ENCODE measurements at regions not wholly inside any gene's neighbourhood (a gene's known extent, or its start where the extent isn't known, plus 50 kb on each side); places are given as distances from the start of the nearest gene placed in this dataset.
A peak's percentile ranks its signal among the peaks of the same experiment; 100 is the strongest.

DNA sequence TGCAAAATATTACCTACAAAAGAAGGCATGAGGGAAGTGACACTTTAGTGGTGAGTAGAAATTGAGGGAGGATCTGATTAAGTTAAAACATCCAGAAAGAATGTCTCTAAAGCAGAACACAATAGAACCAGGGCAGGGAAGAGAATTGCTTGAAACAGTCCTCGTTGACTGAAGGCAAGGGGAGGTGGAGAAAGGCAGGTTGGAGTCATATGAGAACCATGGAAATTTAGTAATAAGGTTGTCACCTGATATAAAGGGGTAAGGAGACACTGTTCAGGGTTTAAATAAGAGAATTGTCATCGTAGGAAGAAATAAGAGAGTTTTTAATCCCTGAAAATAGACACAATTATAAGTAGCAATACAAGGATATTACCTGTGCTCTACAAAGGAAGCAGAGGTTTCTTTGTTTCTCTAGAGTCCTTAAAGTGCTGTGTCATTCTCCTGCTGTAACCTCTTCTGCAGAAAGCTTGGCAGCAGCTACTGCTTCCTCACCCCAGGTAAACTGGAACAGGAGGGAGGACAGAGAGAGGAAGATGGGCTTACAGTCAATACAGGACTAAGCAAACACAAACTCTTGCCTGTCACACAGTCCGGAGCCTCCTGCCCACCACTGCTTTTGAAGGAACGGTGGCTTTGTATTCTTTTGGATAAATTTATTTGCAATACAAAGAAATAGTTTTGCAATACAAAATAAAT, 258.4 kb downstream of the PPARGC1A start:
- H3K27ac ChIP-seq = no peak overlapping the region
- no peaks in the 10 kb centered on the region for H3K27me3 ChIP-seq
- TF ChIP-seq, protein P1, sequence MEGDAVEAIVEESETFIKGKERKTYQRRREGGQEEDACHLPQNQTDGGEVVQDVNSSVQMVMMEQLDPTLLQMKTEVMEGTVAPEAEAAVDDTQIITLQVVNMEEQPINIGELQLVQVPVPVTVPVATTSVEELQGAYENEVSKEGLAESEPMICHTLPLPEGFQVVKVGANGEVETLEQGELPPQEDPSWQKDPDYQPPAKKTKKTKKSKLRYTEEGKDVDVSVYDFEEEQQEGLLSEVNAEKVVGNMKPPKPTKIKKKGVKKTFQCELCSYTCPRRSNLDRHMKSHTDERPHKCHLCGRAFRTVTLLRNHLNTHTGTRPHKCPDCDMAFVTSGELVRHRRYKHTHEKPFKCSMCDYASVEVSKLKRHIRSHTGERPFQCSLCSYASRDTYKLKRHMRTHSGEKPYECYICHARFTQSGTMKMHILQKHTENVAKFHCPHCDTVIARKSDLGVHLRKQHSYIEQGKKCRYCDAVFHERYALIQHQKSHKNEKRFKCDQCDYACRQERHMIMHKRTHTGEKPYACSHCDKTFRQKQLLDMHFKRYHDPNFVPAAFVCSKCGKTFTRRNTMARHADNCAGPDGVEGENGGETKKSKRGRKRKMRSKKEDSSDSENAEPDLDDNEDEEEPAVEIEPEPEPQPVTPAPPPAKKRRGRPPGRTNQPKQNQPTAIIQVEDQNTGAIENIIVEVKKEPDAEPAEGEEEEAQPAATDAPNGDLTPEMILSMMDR (IDR thresholded peaks at IDR 0.05) = no peak
- no peak for TF ChIP-seq POLR2A (IDR thresholded peaks at IDR 0.05)
- H3K4me1 ChIP-seq = no peaks in the 10 kb centered on the region
- H3K4me3 ChIP-seq = no peak overlapping the region
- no peaks in the 10 kb centered on the region for H3K36me3 ChIP-seq
- DNase-seq = no peak
- H3K9me3 ChIP-seq = no peaks in the 10 kb centered on the region

DNA sequence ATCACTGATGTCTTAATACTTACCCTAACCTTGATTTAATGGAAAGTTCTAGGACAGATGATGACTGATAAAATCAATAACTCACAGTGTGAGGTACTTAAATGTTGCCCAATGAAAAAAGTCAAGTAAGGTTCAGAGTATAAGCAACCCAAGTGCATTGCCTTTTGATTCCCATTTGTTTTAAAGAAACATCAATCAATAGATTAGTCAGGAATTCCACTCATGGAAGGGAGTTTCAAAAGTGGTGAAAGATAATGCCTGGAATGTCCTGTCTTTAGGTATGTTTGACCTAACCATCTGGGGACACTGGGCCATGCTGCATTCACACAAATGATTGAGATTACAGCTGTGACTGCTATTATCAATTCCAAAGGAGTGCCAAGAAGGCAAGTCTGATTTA, 259.7 kb downstream of the PPARGC1A start:
- no peaks in the 10 kb centered on the region for H3K9me3 ChIP-seq
- TF ChIP-seq, protein P1 (IDR thresholded peaks at IDR 0.05) = no peak
- no peak for TF ChIP-seq POLR2A (IDR thresholded peaks at IDR 0.05)
- no peaks in the 10 kb centered on the region for H3K4me1 ChIP-seq
- no peak overlapping the region for H3K27ac ChIP-seq
- DNase-seq = no peak
- H3K36me3 ChIP-seq = no peaks in the 10 kb centered on the region
- no peaks in the 10 kb centered on the region for H3K27me3 ChIP-seq
- H3K4me3 ChIP-seq = no peak overlapping the region

DNA sequence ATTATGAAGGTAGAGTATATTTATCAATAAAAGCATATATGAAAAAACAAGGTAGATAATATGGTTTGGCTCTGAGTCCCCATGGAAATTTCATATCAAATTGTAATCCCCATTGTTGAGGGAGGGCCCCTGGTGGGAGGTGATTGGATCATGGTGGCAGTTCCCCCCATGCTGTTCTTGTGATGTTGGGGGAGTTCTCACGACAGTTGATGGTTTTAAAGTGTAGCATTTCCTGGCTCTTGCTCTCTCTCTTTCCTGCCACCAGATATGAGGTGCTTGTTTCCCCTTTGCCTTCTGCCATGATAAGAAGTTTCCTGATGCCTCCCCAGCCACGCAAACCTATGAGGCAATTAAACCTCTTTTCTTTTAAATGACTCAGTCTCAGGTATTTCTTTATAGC, 260.4 kb downstream of the PPARGC1A start:
- Histone ChIP-seq H3K27me3 (no peaks in the 10 kb centered on the region), H3K36me3 (no peaks in the 10 kb centered on the region), H3K27ac (no peak overlapping the region), H3K9me3 (no peaks in the 10 kb centered on the region), H3K4me1 (no peaks in the 10 kb centered on the region), H3K4me3 (no peak overlapping the region)
- no peak for DNase-seq
- TF ChIP-seq, protein P1 (IDR thresholded peaks at IDR 0.05) = no peak

DNA sequence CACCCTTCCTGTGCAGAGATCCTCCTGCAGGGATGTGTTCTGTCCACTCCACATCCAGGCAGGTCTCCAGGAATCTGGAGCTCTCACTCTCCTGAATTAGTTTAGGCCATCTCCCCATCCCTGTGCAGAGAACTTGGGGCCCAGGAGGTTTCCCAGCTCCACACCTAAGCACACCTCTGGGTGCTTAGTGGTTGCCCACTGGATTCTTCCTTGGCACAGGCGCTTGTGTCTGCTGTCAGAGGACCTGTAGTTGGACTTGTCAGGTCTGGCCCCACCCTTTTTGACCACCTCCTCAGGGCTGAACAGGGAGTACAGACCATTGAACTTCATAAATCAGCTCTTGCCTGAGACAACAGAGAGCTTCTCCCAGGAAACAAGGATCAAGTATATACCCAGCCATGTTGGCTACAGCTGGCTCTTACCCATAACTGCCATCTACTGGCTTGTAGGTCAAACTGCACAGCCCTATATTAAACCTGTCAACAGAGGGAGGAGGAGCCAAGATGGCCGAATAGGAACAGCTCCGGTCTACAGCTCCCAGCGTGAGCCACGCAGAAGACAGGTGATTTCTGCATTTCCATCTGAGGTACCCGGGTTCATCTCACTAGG, 275.5 kb downstream of the PPARGC1A start:
- no peaks in the 10 kb centered on the region for H3K4me1 ChIP-seq

DNA sequence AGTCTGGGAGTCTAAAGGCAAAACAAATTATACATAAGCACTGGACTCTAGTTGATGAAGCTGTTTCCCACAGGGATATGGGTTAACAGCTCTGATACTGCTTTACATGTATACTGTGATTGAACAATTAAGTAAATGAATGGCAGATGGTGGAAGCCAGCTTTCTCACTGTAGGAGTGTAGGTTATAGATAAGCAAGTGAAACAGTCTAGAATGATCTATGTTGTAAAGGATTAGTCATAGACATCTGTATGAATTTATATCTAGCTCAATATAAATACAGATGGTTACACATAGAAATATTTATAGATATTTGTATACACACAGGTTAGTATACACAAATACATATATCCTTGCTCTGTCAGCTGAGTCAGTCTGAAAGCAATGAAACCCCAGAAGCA, 276.1 kb downstream of the PPARGC1A start:
- Histone ChIP-seq H3K9me3 (no peaks in the 10 kb centered on the region), H3K27ac (no peak overlapping the region), H3K4me3 (no peak overlapping the region), H3K4me1 (no peaks in the 10 kb centered on the region), H3K27me3 (no peaks in the 10 kb centered on the region), H3K36me3 (no peaks in the 10 kb centered on the region)
- DNase-seq = no peak
- TF ChIP-seq POLR2A (IDR thresholded peaks at IDR 0.05) = no peak
- TF ChIP-seq, protein P1 (IDR thresholded peaks at IDR 0.05) = no peak

More for the DNA sequence above, 275.5 kb downstream of the PPARGC1A start:
- Histone ChIP-seq H3K4me3 (no peak overlapping the region), H3K36me3 (no peaks in the 10 kb centered on the region), H3K27me3 (no peaks in the 10 kb centered on the region), H3K27ac (no peak overlapping the region), H3K9me3 (no peaks in the 10 kb centered on the region)
- TF ChIP-seq POLR2A (IDR thresholded peaks at IDR 0.05) = no peak
- TF ChIP-seq, protein P1 (IDR thresholded peaks at IDR 0.05) = peak in 3 of 6 experiments; percentile 24 to 53 (median 35)
- no peak for DNase-seq
